HepG2 (cell line): ENCODE measurements at regions not wholly inside any gene's neighbourhood (a gene's known extent, or its start where the extent isn't known, plus 50 kb on each side); places are given as distances from the start of the nearest gene placed in this dataset.

Experiments
- ARNTL ChIP-seq: sonication (generic); formaldehyde crosslinking; IDR thresholded peaks from 2 replicates; pipeline ENCODE4 v1.4.0; 2020; ENCODE audit warnings: mild to moderate bottlenecking, missing genetic modification reagents
- CENPT ChIP-seq: sonication (generic); formaldehyde crosslinking; IDR thresholded peaks from 2 replicates; pipeline ENCODE4 v1.8.0; 2022; ENCODE audit warnings: low read depth, mild to moderate bottlenecking, moderate library complexity, missing genetic modification reagents
- CTCF ChIP-seq: sonication (generic); formaldehyde crosslinking; IDR thresholded peaks from 2 replicates; pipeline ENCODE4 v1.5.0; 2020; ENCODE audit warnings: mild to moderate bottlenecking, missing genetic modification reagents, moderate library complexity
- PAF1 ChIP-seq: IDR thresholded peaks from 2 replicates; pipeline ENCODE4 v1.6.1; 2016; ENCODE audit warnings: missing genetic modification reagents, missing compliant biosample characterization
- POLR2A ChIP-seq, 2 experiments: IDR thresholded peaks; 2 replicates each; pipeline ENCODE4 v1.6.1; 2011; ENCODE audit warnings: low read depth in 2 of 2, low read length in 2 of 2, mild to moderate bottlenecking in 1 of 2, moderate library complexity in 1 of 2; ENCODE audit not compliant: insufficient read depth in 1 of 2
- TFAP4 ChIP-seq: sonication (generic); IDR thresholded peaks from 2 replicates; pipeline ENCODE4 v1.6.1; 2016; ENCODE audit warnings: low read depth, borderline replicate concordance
- ZBTB26 ChIP-seq: IDR thresholded peaks from 2 replicates; pipeline ENCODE4 v1.6.1; 2016; ENCODE audit warnings: missing compliant biosample characterization, missing genetic modification reagents, borderline replicate concordance
- ZNF253 ChIP-seq: sonication (generic); formaldehyde crosslinking; IDR thresholded peaks from 2 replicates; pipeline ENCODE4 v1.8.0; 2022; ENCODE audit warnings: mild to moderate bottlenecking, missing genetic modification reagents, borderline replicate concordance
- ZNF274 ChIP-seq: sonication (generic); formaldehyde crosslinking; IDR thresholded peaks from 2 replicates; pipeline ENCODE4 v1.5.1; 2020; ENCODE audit warnings: mild to moderate bottlenecking, missing genetic modification reagents
- ZNF550 ChIP-seq: sonication (generic); formaldehyde crosslinking; IDR thresholded peaks from 2 replicates; pipeline ENCODE4 v1.4.0; 2020; ENCODE audit warnings: mild to moderate bottlenecking, missing genetic modification reagents, borderline replicate concordance

GRCh38 chr1:5456090-5456811 is 536.0 kb downstream of the NPHP4 start:
- TF ChIP-seq ZNF274 (CRISPR knock-in tag) (no peak), ZBTB26 (no peak), POLR2A (IDR thresholded peaks at IDR 0.05; ENCODE audit: insufficient read depth in 1 of 2, low read depth in 2 of 2, low read length in 2 of 2) (no peak), TFAP4 (no peak), CENPT (CRISPR knock-in tag) (no peak), ZNF550 (CRISPR knock-in tag) (no peak), ARNTL (CRISPR knock-in tag) (no peak), ZNF253 (CRISPR knock-in tag) (no peak), CTCF (CRISPR knock-in tag) (no peak), PAF1 (no peak)
